Fibroblast of skin of back (primary cell): ENCODE measurements at regions not wholly inside any gene's neighbourhood (a gene's known extent, or its start where the extent isn't known, plus 50 kb on each side); places are given as distances from the start of the nearest gene placed in this dataset.

Experiments used
- DNase-seq: peaks from one replicate; pipeline ENCODE4 v3.0.0-alpha.2; 2013

- DNase-seq: no peak
These were observed 56.9 kb upstream of the SIMC1 start for GRCh38 chr5:176181271-176181855.

GRCh38 chr5:176183321-176184074, 54.7 kb upstream of the SIMC1 start:
- DNase-seq: no peak

GRCh38 chr5:176184608-176185132, 53.6 kb upstream of the SIMC1 start:
- no peak for DNase-seq

GRCh38 chr5:176185133-176185733, 53.0 kb upstream of the SIMC1 start:
- peak; percentile 3 for DNase-seq

GRCh38 chr5:176186107-176186506, 52.1 kb upstream of the SIMC1 start:
- DNase-seq: no peak

- DNase-seq: no peak
These were observed 50.8 kb upstream of the SIMC1 start for GRCh38 chr5:176187276-176188062.

- no peak for DNase-seq
These were observed 50.1 kb upstream of the SIMC1 start for GRCh38 chr5:176188085-176188484.
